Panc1 (cell line): ENCODE measurements at regions not wholly inside any gene's neighbourhood (a gene's known extent, or its start where the extent isn't known, plus 50 kb on each side); places are given as distances from the start of the nearest gene placed in this dataset.

Experiments
- CTCF ChIP-seq: fragments of 450-650 bp; IDR thresholded peaks from 2 replicates; pipeline ENCODE4 v1.5.1; 2017; ENCODE audit warnings: mild to moderate bottlenecking
- POLR2AphosphoS5 ChIP-seq: IDR thresholded peaks from 2 replicates; pipeline ENCODE4 v1.6.1; 2012; ENCODE audit warnings: mild to moderate bottlenecking, low read depth, low read length, moderate library complexity
- REST ChIP-seq, 2 experiments: IDR thresholded peaks; 2 replicates each; pipeline ENCODE4 v1.6.1; 2011 to 2012; ENCODE audit warnings: low read depth in 2 of 2, control low read depth in 1 of 2, low read length in 1 of 2, mild to moderate bottlenecking in 1 of 2, moderate library complexity in 1 of 2; ENCODE audit not compliant: insufficient read depth in 1 of 2
- SIN3A ChIP-seq: IDR thresholded peaks from 2 replicates; pipeline ENCODE4 v1.6.1; 2012; ENCODE audit warnings: low read depth, mild to moderate bottlenecking, low read length, moderate library complexity, borderline replicate concordance; ENCODE audit not compliant: insufficient read depth
- TCF7L2 ChIP-seq: IDR thresholded peaks from 2 replicates; pipeline ENCODE4 v1.6.1; 2011; ENCODE audit warnings: mild to moderate bottlenecking, low read depth, low read length, inconsistent platforms

GRCh38 chr10:10630782-10631181 lies 386.9 kb upstream of the CELF2 start:
- no peak for TF ChIP-seq CTCF
- no peak for TF ChIP-seq REST (IDR thresholded peaks at IDR 0.05; ENCODE audit: insufficient read depth in 1 of 2, low read depth in 2 of 2, low read length in 1 of 2)
- TF ChIP-seq POLR2AphosphoS5: no peak
- TF ChIP-seq SIN3A: no peak
- no peak for TF ChIP-seq TCF7L2
